22Rv1 (cell line): ENCODE measurements at regions not wholly inside any gene's neighbourhood (a gene's known extent, or its start where the extent isn't known, plus 50 kb on each side); places are given as distances from the start of the nearest gene placed in this dataset.

Experiments used
- ZFX ChIP-seq: fragments of 450-650 bp; IDR thresholded peaks from 2 replicates; pipeline ENCODE4 v1.6.1; 2017; ENCODE audit warnings: antibody characterized with exemption, borderline replicate concordance
- TF ChIP-seq, protein P1 (sequence below): fragments of 450-650 bp; IDR thresholded peaks from 2 replicates; pipeline ENCODE4 v1.5.1; 2017; ENCODE audit warnings: mild to moderate bottlenecking

- TF ChIP-seq, protein P1, sequence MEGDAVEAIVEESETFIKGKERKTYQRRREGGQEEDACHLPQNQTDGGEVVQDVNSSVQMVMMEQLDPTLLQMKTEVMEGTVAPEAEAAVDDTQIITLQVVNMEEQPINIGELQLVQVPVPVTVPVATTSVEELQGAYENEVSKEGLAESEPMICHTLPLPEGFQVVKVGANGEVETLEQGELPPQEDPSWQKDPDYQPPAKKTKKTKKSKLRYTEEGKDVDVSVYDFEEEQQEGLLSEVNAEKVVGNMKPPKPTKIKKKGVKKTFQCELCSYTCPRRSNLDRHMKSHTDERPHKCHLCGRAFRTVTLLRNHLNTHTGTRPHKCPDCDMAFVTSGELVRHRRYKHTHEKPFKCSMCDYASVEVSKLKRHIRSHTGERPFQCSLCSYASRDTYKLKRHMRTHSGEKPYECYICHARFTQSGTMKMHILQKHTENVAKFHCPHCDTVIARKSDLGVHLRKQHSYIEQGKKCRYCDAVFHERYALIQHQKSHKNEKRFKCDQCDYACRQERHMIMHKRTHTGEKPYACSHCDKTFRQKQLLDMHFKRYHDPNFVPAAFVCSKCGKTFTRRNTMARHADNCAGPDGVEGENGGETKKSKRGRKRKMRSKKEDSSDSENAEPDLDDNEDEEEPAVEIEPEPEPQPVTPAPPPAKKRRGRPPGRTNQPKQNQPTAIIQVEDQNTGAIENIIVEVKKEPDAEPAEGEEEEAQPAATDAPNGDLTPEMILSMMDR: no peak
- no peak for TF ChIP-seq ZFX
Measured at GRCh38 chr5:129399069-129399468, 61.0 kb upstream of the ADAMTS19 start.
